Activated naive CD4-positive, alpha-beta T cell treated with anti-CD3 and anti-CD28 coated beads for 36 hours (primary cell): ENCODE measurements at regions not wholly inside any gene's neighbourhood (a gene's known extent, or its start where the extent isn't known, plus 50 kb on each side); places are given as distances from the start of the nearest gene placed in this dataset.
"Not testable (repeated sequence)": the region's sequence is repeated elsewhere in the genome, so short reads cannot be mapped to it uniquely, and the experiment has no call there.

Source experiments
- CTCF ChIA-PET: fragments of 350-600 bp; sonication (Branson Sonifier 250); formaldehyde crosslinking; loops from one replicate; lab custom pipeline; 2021; ENCODE audit warnings: antibody characterized with exemption; lab: Charles Lee
- DNase-seq: peaks from one replicate; pipeline ENCODE4 v3.0.0-alpha.2; 2020
- H3K27ac Mint-ChIP-seq: one replicate; pipeline ENCODE4 v1.8.0; 2021; ENCODE audit warnings: mild to moderate bottlenecking, mixed read lengths
- H3K27me3 Mint-ChIP-seq: one replicate; pipeline ENCODE4 v1.8.0; 2021; ENCODE audit warnings: low read depth, mixed read lengths
- H3K36me3 Mint-ChIP-seq: one replicate; pipeline ENCODE4 v1.8.0; 2021; ENCODE audit warnings: low read depth, mixed read lengths
- H3K4me1 Mint-ChIP-seq: one replicate; pipeline ENCODE4 v1.8.0; 2021; ENCODE audit warnings: low read depth, mixed read lengths
- H3K4me3 Mint-ChIP-seq: one replicate; pipeline ENCODE4 v1.8.0; 2021; ENCODE audit warnings: mild to moderate bottlenecking, moderate library complexity, mixed read lengths
- H3K9me3 Mint-ChIP-seq: one replicate; pipeline ENCODE4 v1.8.0; 2021; ENCODE audit warnings: mixed read lengths
- intact Hi-C: fragments of 100-400 bp; cut with micrococcal nuclease; formaldehyde crosslinking; loops from one replicate; pipeline ENCODE4 v1.15.1; 2023

GRCh38 chr5:51995773-51996306, 612.6 kb downstream of the ISL1 start:
- CTCF ChIA-PET, result no interaction called here
- intact Hi-C loops, result no loop called here
- H3K36me3 Mint-ChIP-seq, result no peaks in the 10 kb centered on the region
- no peak overlapping the region for H3K4me3 Mint-ChIP-seq
- no peaks in the 10 kb centered on the region for H3K4me1 Mint-ChIP-seq
- peaks cover 2% of the 10 kb centered on the region for H3K9me3 Mint-ChIP-seq
- no peaks in the 10 kb centered on the region for H3K27me3 Mint-ChIP-seq
- H3K27ac Mint-ChIP-seq, result no peak overlapping the region
- no peak for DNase-seq

- H3K27me3 Mint-ChIP-seq, result no peaks in the 10 kb centered on the region
- peaks cover 2% of the 10 kb centered on the region for H3K9me3 Mint-ChIP-seq
- H3K27ac Mint-ChIP-seq, result no peak overlapping the region
- CTCF ChIA-PET, result no interaction called here
- H3K36me3 Mint-ChIP-seq, result no peaks in the 10 kb centered on the region
- no peak for DNase-seq
- intact Hi-C loops, result no loop called here
- no peak overlapping the region for H3K4me3 Mint-ChIP-seq
- no peaks in the 10 kb centered on the region for H3K4me1 Mint-ChIP-seq
Measured at GRCh38 chr5:51996356-51996861, 613.2 kb downstream of the ISL1 start.

- CTCF ChIA-PET, result no interaction called here
- no peak for DNase-seq
- intact Hi-C loops, result no loop called here
- no peak overlapping the region for H3K4me3 Mint-ChIP-seq
- H3K4me1 Mint-ChIP-seq, result no peaks in the 10 kb centered on the region
- peaks cover 2% of the 10 kb centered on the region for H3K9me3 Mint-ChIP-seq
- H3K36me3 Mint-ChIP-seq, result no peaks in the 10 kb centered on the region
- no peak overlapping the region for H3K27ac Mint-ChIP-seq
- no peaks in the 10 kb centered on the region for H3K27me3 Mint-ChIP-seq
Measured at GRCh38 chr5:51997500-51997899, 614.3 kb downstream of the ISL1 start.

- no peak for DNase-seq
- Mint-ChIP-seq H3K4me3 (no peak overlapping the region), H3K9me3 (peaks cover 2% of the 10 kb centered on the region), H3K27ac (no peak overlapping the region), H3K27me3 (no peaks in the 10 kb centered on the region), H3K4me1 (no peaks in the 10 kb centered on the region), H3K36me3 (no peaks in the 10 kb centered on the region)
- intact Hi-C loops, result no loop called here
- CTCF ChIA-PET, result no interaction called here
Measured at GRCh38 chr5:51997949-51998348, 614.7 kb downstream of the ISL1 start.

- intact Hi-C loops, result loop anchor here (1.0 kb wide), 1 partner anchor 1044 kb away; no protein-coding TSS in a partner anchor
- no peak overlapping the region for H3K4me3 Mint-ChIP-seq
- CTCF ChIA-PET, result interaction anchor here (0.6 kb wide), 1 partner anchor 63 kb away, joined by 3 read pairs; no protein-coding TSS in a partner anchor
- no peak for DNase-seq
- no peaks in the 10 kb centered on the region for H3K36me3 Mint-ChIP-seq
- no peaks in the 10 kb centered on the region for H3K9me3 Mint-ChIP-seq
- no peaks in the 10 kb centered on the region for H3K27me3 Mint-ChIP-seq
- H3K27ac Mint-ChIP-seq, result no peak overlapping the region
- H3K4me1 Mint-ChIP-seq, result no peaks in the 10 kb centered on the region
Measured at GRCh38 chr5:52007230-52007858, 624.1 kb downstream of the ISL1 start.

GRCh38 chr5:52010454-52010853, 627.2 kb downstream of the ISL1 start:
- Mint-ChIP-seq H3K27ac (no peak overlapping the region), H3K4me1 (no peaks in the 10 kb centered on the region), H3K36me3 (no peaks in the 10 kb centered on the region), H3K27me3 (no peaks in the 10 kb centered on the region), H3K4me3 (no peak overlapping the region), H3K9me3 (no peaks in the 10 kb centered on the region)
- CTCF ChIA-PET, result no interaction called here
- DNase-seq, result no peak
- intact Hi-C loops, result no loop called here

GRCh38 chr5:52013523-52013922, 630.3 kb downstream of the ISL1 start:
- no peaks in the 10 kb centered on the region for H3K4me1 Mint-ChIP-seq
- DNase-seq, result no peak
- intact Hi-C loops, result no loop called here
- H3K27me3 Mint-ChIP-seq, result no peaks in the 10 kb centered on the region
- no peak overlapping the region for H3K27ac Mint-ChIP-seq
- H3K9me3 Mint-ChIP-seq, result no peaks in the 10 kb centered on the region
- CTCF ChIA-PET, result no interaction called here
- no peaks in the 10 kb centered on the region for H3K36me3 Mint-ChIP-seq
- no peak overlapping the region for H3K4me3 Mint-ChIP-seq

- Mint-ChIP-seq H3K4me1 (no peaks in the 10 kb centered on the region), H3K27me3 (no peaks in the 10 kb centered on the region), H3K4me3 (no peak overlapping the region), H3K9me3 (no peaks in the 10 kb centered on the region), H3K36me3 (no peaks in the 10 kb centered on the region), H3K27ac (no peak overlapping the region)
- CTCF ChIA-PET, result no interaction called here
- intact Hi-C loops, result no loop called here
- no peak for DNase-seq
Measured at GRCh38 chr5:52015760-52016159, 632.5 kb downstream of the ISL1 start.

GRCh38 chr5:52017567-52017966, 634.3 kb downstream of the ISL1 start:
- H3K27ac Mint-ChIP-seq, result no peak overlapping the region
- H3K4me3 Mint-ChIP-seq, result no peak overlapping the region
- no peaks in the 10 kb centered on the region for H3K9me3 Mint-ChIP-seq
- no peak for DNase-seq
- CTCF ChIA-PET, result no interaction called here
- no peaks in the 10 kb centered on the region for H3K27me3 Mint-ChIP-seq
- no peaks in the 10 kb centered on the region for H3K4me1 Mint-ChIP-seq
- H3K36me3 Mint-ChIP-seq, result no peaks in the 10 kb centered on the region
- intact Hi-C loops, result no loop called here

- DNase-seq, result no peak
- intact Hi-C loops, result no loop called here
- CTCF ChIA-PET, result no interaction called here
- no peak overlapping the region for H3K4me3 Mint-ChIP-seq
- H3K36me3 Mint-ChIP-seq, result no peaks in the 10 kb centered on the region
- no peaks in the 10 kb centered on the region for H3K27me3 Mint-ChIP-seq
- no peak overlapping the region for H3K27ac Mint-ChIP-seq
- no peaks in the 10 kb centered on the region for H3K4me1 Mint-ChIP-seq
- peaks cover 6% of the 10 kb centered on the region for H3K9me3 Mint-ChIP-seq
Measured at GRCh38 chr5:52024359-52024758, 641.1 kb downstream of the ISL1 start.

- H3K4me3 Mint-ChIP-seq, CTCF ChIA-PET: not testable (repeated sequence)
Measured at GRCh38 chr5:52029836-52030235, 646.6 kb downstream of the ISL1 start.

GRCh38 chr5:52041842-52042241, 658.6 kb downstream of the ISL1 start:
- no peaks in the 10 kb centered on the region for H3K27me3 Mint-ChIP-seq
- no peak overlapping the region for H3K27ac Mint-ChIP-seq
- H3K36me3 Mint-ChIP-seq, result no peaks in the 10 kb centered on the region
- H3K9me3 Mint-ChIP-seq, result no peaks in the 10 kb centered on the region
- CTCF ChIA-PET, result no interaction called here
- no peak overlapping the region for H3K4me3 Mint-ChIP-seq
- H3K4me1 Mint-ChIP-seq, result no peaks in the 10 kb centered on the region
- DNase-seq, result no peak
- intact Hi-C loops, result no loop called here

More at GRCh38 chr5:52029836-52030235, 646.6 kb downstream of the ISL1 start:
- intact Hi-C loops, DNase-seq, H3K27me3 Mint-ChIP-seq, H3K4me1 Mint-ChIP-seq, H3K36me3 Mint-ChIP-seq, H3K9me3 Mint-ChIP-seq, H3K27ac Mint-ChIP-seq: not testable (repeated sequence)

- Mint-ChIP-seq H3K27me3 (no peaks in the 10 kb centered on the region), H3K4me1 (no peaks in the 10 kb centered on the region)
- intact Hi-C loops, result no loop called here
Measured at GRCh38 chr5:52043137-52043536, 659.9 kb downstream of the ISL1 start.

More at GRCh38 chr5:52043137-52043536, 659.9 kb downstream of the ISL1 start:
- Mint-ChIP-seq H3K36me3 (no peaks in the 10 kb centered on the region), H3K4me3 (no peak overlapping the region), H3K9me3 (no peaks in the 10 kb centered on the region), H3K27ac (no peak overlapping the region)
- no peak for DNase-seq
- CTCF ChIA-PET, result no interaction called here
